Bone marrow (tissue), 2 donors: ENCODE measurements at regions not wholly inside any gene's neighbourhood (a gene's known extent, or its start where the extent isn't known, plus 50 kb on each side); places are given as distances from the start of the nearest gene placed in this dataset.

Experiments
- DNase-seq, 2 donors: peaks; one replicate each; lab custom pipeline; 2025; lab: John Stamatoyannopoulos, UW

- DNase-seq: no peak
Observed at GRCh38 chr20:22315073-22315472, 269.3 kb downstream of the FOXA2 start.

GRCh38 chr20:22312744-22313346 lies 271.5 kb downstream of the FOXA2 start:
- DNase-seq: no peak

GRCh38 chr20:22308934-22309333 lies 275.4 kb downstream of the FOXA2 start:
- DNase-seq: no peak

- no peak for DNase-seq
Observed at GRCh38 chr20:22307409-22307808, 277.0 kb downstream of the FOXA2 start.

- DNase-seq: no peak
Observed at GRCh38 chr20:22305381-22305780, 279.0 kb downstream of the FOXA2 start.

- no peak for DNase-seq
Observed at GRCh38 chr20:22303523-22303922, 280.8 kb downstream of the FOXA2 start.

GRCh38 chr20:22302039-22302438 lies 282.3 kb downstream of the FOXA2 start:
- no peak for DNase-seq

- no peak for DNase-seq
Observed at GRCh38 chr20:22293886-22294285, 290.5 kb downstream of the FOXA2 start.

- DNase-seq: no peak
Observed at GRCh38 chr20:22289442-22289841, 294.9 kb downstream of the FOXA2 start.

GRCh38 chr20:22288957-22289356 lies 295.4 kb downstream of the FOXA2 start:
- no peak for DNase-seq

GRCh38 chr20:22288156-22288555 lies 296.2 kb downstream of the FOXA2 start:
- DNase-seq: no peak

- DNase-seq: no peak
Observed at GRCh38 chr20:22285555-22285954, 298.8 kb downstream of the FOXA2 start.

- DNase-seq: no peak
Observed at GRCh38 chr20:22282696-22283095, 301.7 kb downstream of the FOXA2 start.

- DNase-seq: no peak
Observed at GRCh38 chr20:22274330-22274729, 310.0 kb downstream of the FOXA2 start.

- DNase-seq: no peak
Observed at GRCh38 chr20:22268675-22269074, 315.7 kb downstream of the FOXA2 start.

- DNase-seq: no peak
Observed at GRCh38 chr20:22264917-22265316, 319.5 kb downstream of the FOXA2 start.

- no peak for DNase-seq
Observed at GRCh38 chr20:22260506-22260905, 323.9 kb downstream of the FOXA2 start.

GRCh38 chr20:22257912-22258311 lies 326.5 kb downstream of the FOXA2 start:
- DNase-seq: no peak

- no peak for DNase-seq
Observed at GRCh38 chr20:22248051-22248667, 336.2 kb downstream of the FOXA2 start.

- no peak for DNase-seq
Observed at GRCh38 chr20:22245139-22245538, 339.2 kb downstream of the FOXA2 start.

GRCh38 chr20:22243067-22243466 lies 341.3 kb downstream of the FOXA2 start:
- DNase-seq: no peak

- no peak for DNase-seq
Observed at GRCh38 chr20:22241609-22242008, 342.8 kb downstream of the FOXA2 start.

GRCh38 chr20:22232923-22233322 lies 351.4 kb downstream of the FOXA2 start:
- DNase-seq: no peak

- DNase-seq: no peak
Observed at GRCh38 chr20:22232473-22232872, 351.9 kb downstream of the FOXA2 start.
